ENCODE measurements at regions not wholly inside any gene's neighbourhood (a gene's known extent, or its start where the extent isn't known, plus 50 kb on each side); places are given as distances from the start of the nearest gene placed in this dataset.
"Not testable (repeated sequence)": the region's sequence is repeated elsewhere in the genome, so short reads cannot be mapped to it uniquely, and the experiment has no call there.

DNA sequence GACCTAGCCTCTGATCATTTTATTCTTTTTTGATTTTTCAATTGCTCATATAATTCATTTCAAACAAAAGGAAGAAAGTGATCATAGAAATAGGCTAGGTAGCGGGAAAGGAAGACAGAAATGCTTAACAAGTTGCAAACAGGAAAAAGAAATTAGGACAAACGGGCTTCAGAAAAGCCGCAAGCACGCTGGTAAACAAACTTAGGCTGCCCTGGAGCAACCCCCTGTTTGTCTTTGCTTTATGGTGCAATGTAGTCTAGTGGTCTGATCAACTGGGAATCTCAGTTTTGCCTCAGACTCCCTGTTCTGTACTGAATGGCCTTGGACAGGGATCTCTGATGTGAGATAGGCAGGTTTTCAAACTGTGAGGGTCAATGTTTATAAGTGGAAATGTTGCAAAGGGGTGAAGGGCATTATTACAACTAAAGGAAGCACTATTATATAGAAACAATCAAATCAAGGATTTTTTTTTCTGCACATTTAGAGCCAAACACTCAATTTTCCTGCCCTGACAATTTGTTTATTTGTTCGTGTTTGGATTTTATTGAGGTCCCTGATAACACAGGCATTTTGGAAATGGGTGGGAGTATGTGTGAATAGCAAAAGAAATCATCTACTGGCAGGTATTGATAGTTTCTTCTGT, 146.8 kb upstream of the NRIP1 start:
- no peaks in the 10 kb centered on the region for H3K36me3 Mint-ChIP-seq
- intact Hi-C loops (cut with micrococcal nuclease) = no loop called here
- no peak overlapping the region for H3K27ac Mint-ChIP-seq
- TF ChIP-seq, protein P1, sequence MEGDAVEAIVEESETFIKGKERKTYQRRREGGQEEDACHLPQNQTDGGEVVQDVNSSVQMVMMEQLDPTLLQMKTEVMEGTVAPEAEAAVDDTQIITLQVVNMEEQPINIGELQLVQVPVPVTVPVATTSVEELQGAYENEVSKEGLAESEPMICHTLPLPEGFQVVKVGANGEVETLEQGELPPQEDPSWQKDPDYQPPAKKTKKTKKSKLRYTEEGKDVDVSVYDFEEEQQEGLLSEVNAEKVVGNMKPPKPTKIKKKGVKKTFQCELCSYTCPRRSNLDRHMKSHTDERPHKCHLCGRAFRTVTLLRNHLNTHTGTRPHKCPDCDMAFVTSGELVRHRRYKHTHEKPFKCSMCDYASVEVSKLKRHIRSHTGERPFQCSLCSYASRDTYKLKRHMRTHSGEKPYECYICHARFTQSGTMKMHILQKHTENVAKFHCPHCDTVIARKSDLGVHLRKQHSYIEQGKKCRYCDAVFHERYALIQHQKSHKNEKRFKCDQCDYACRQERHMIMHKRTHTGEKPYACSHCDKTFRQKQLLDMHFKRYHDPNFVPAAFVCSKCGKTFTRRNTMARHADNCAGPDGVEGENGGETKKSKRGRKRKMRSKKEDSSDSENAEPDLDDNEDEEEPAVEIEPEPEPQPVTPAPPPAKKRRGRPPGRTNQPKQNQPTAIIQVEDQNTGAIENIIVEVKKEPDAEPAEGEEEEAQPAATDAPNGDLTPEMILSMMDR (IDR thresholded peaks at IDR 0.05) = no peak
- Histone ChIP-seq H3K27ac (ENCODE audit: low read length) (no peak overlapping the region), H3K36me3 (ENCODE audit: control insufficient read depth, insufficient read depth, low read length) (no peaks in the 10 kb centered on the region), H3K9me3 (ENCODE audit: control insufficient read depth, insufficient read depth, low read length) (no peaks in the 10 kb centered on the region), H3K27me3 (ENCODE audit: control insufficient read depth, insufficient read depth, low read length) (no peaks in the 10 kb centered on the region), H3K4me3 (ENCODE audit: low read length) (no peak overlapping the region), H3K4me1 (ENCODE audit: control insufficient read depth, insufficient read depth, low read length) (no peaks in the 10 kb centered on the region)
- peak overlapping the region; percentile 53 for H3K4me3 Mint-ChIP-seq
- H3K9me3 Mint-ChIP-seq = no peaks in the 10 kb centered on the region
- ATAC-seq (peak in 1 of 3 donors; percentile 34), DNase-seq (no peak)
- 32% methylated on average over 4 of the region's 5 CpGs for WGBS (ENCODE audit: insufficient coverage)
- H3K4me1 Mint-ChIP-seq = peaks cover 11 to 12% of the 10 kb centered on the region in 2 donors
- H3K27me3 Mint-ChIP-seq (ENCODE audit: low read depth in 2 of 2) = peaks cover 0 to 3% of the 10 kb centered on the region in 2 donors

DNA sequence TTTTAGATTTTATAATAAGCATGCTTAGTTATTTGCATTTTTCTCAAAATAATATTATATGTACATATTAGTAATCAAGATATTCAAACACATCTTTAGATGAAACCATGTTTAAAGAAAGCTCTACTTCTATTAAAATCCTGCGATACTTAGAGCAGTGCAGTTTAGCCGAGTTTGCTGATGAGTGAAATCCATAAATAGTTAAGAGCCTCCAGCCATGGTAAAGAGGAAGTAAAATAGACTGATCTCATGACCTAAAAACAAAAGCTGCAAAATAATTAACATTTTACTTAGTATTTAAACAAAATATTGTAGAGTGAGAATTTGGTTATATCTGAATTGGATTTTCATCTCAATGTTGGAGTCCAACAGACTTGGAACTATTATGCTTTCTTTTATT, 147.4 kb upstream of the NRIP1 start:
- TF ChIP-seq, protein P1 (IDR thresholded peaks at IDR 0.05) = no peak
- no peak overlapping the region for H3K4me3 Mint-ChIP-seq
- H3K36me3 Mint-ChIP-seq = no peaks in the 10 kb centered on the region
- DNase-seq = no peak
- WGBS (ENCODE audit: insufficient coverage) = 60% methylated on average over 1 of the region's 2 CpGs
- ATAC-seq = no peak
- H3K9me3 Mint-ChIP-seq = no peaks in the 10 kb centered on the region
- peaks cover 0 to 3% of the 10 kb centered on the region in 2 donors for H3K27me3 Mint-ChIP-seq (ENCODE audit: low read depth in 2 of 2)
- no peak overlapping the region for H3K27ac Mint-ChIP-seq
- H3K4me3 ChIP-seq (ENCODE audit: low read length) = no peak overlapping the region
- no peaks in the 10 kb centered on the region for H3K4me1 ChIP-seq (ENCODE audit: control insufficient read depth, insufficient read depth, low read length)
- intact Hi-C loops (cut with micrococcal nuclease) = no loop called here
- no peaks in the 10 kb centered on the region for H3K36me3 ChIP-seq (ENCODE audit: control insufficient read depth, insufficient read depth, low read length)
- H3K9me3 ChIP-seq (ENCODE audit: control insufficient read depth, insufficient read depth, low read length) = no peaks in the 10 kb centered on the region
- peaks cover 11 to 12% of the 10 kb centered on the region in 2 donors for H3K4me1 Mint-ChIP-seq
- no peak overlapping the region for H3K27ac ChIP-seq (ENCODE audit: low read length)
- no peaks in the 10 kb centered on the region for H3K27me3 ChIP-seq (ENCODE audit: control insufficient read depth, insufficient read depth, low read length)

DNA sequence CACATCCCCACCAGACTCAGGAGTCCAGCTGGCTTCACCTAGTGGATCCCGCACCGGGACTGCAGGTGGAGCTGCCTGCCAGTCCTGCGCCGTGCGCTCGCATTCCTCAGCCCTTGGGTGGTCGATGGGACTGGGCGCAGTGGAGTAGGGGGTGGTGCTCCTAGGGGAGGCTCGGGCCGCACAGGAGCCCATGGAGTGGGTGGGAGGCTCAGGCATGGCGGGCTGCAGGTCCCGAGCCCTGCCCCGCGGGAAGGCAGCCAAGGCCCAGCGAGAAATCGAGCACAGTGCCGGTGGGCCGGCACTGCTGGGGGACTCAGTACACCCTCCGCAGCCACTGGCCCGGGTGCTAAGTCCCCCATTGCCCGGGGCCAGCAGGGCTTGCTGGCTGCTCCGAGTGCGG, 153.7 kb upstream of the NRIP1 start:
- H3K27ac ChIP-seq (ENCODE audit: low read length); H3K4me3 ChIP-seq (ENCODE audit: low read length); DNase-seq; ATAC-seq; H3K4me1 Mint-ChIP-seq; H3K36me3 ChIP-seq (ENCODE audit: control insufficient read depth, insufficient read depth, low read length); H3K4me3 Mint-ChIP-seq; H3K4me1 ChIP-seq (ENCODE audit: control insufficient read depth, insufficient read depth, low read length); H3K27me3 Mint-ChIP-seq (ENCODE audit: low read depth in 2 of 2); H3K36me3 Mint-ChIP-seq; H3K9me3 Mint-ChIP-seq; intact Hi-C loops (cut with micrococcal nuclease); H3K27ac Mint-ChIP-seq; H3K27me3 ChIP-seq (ENCODE audit: control insufficient read depth, insufficient read depth, low read length); H3K9me3 ChIP-seq (ENCODE audit: control insufficient read depth, insufficient read depth, low read length): not testable (repeated sequence)
- 100% methylated on average over 4 of the region's 23 CpGs for WGBS (ENCODE audit: insufficient coverage)

DNA sequence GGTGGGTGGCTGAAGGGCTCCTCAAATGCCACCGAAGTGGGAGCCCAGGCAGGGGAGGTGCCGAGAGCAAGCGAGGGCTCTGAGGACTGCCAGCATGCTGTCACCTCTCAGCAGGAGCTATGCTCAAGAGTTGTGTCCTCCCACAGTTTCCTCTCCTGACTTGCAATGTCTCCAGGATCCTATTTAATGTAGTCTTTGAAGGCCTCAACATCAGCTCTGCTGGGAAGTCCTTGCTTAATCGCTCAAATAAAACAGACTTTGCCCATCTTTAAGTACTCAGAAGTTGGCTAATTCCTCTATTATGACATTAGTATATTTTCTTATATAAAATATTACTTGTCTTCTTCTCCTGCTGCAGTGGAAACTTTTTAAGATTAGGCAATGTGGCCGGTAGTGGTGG, 154.2 kb upstream of the NRIP1 start:
- no peak for DNase-seq
- Mint-ChIP-seq H3K36me3 (no peaks in the 10 kb centered on the region), H3K4me3 (no peak overlapping the region), H3K9me3 (no peaks in the 10 kb centered on the region), H3K4me1 (peaks cover 6 to 8% of the 10 kb centered on the region in 2 donors), H3K27ac (no peak overlapping the region), H3K27me3 (ENCODE audit: low read depth in 2 of 2) (peaks cover 0 to 6% of the 10 kb centered on the region in 2 donors)
- H3K27ac ChIP-seq (ENCODE audit: low read length) = no peak overlapping the region
- no peaks in the 10 kb centered on the region for H3K9me3 ChIP-seq (ENCODE audit: control insufficient read depth, insufficient read depth, low read length)
- no peak overlapping the region for H3K4me3 ChIP-seq (ENCODE audit: low read length)
- 71% methylated on average over 4 of the region's 5 CpGs for WGBS (ENCODE audit: insufficient coverage)
- TF ChIP-seq, protein P1 (IDR thresholded peaks at IDR 0.05) = no peak
- intact Hi-C loops (cut with micrococcal nuclease) = no loop called here
- no peaks in the 10 kb centered on the region for H3K4me1 ChIP-seq (ENCODE audit: control insufficient read depth, insufficient read depth, low read length)
- ATAC-seq = no peak
- no peaks in the 10 kb centered on the region for H3K36me3 ChIP-seq (ENCODE audit: control insufficient read depth, insufficient read depth, low read length)
- H3K27me3 ChIP-seq (ENCODE audit: control insufficient read depth, insufficient read depth, low read length) = no peaks in the 10 kb centered on the region
